Kidney (tissue), 13 donors: ENCODE measurements at regions not wholly inside any gene's neighbourhood (a gene's known extent, or its start where the extent isn't known, plus 50 kb on each side); places are given as distances from the start of the nearest gene placed in this dataset.

Experiments
- DNase-seq, 5 donors: peaks; one replicate each; pipeline ENCODE4 v3.0.0-alpha.2; 2013 to 2020
- FAIRE-seq: peaks from 2 replicates; lab custom pipeline; 2012; peaks lifted over from hg19 to GRCh38; lab: Jason Lieb, UNC
- H3K27ac ChIP-seq, 2 donors: one replicate each; pipeline ENCODE4 v1.7.0; 2013; ENCODE audit warnings: low read depth in 2 of 2, low read length in 2 of 2, inconsistent platforms in 1 of 2
- H3K27me3 ChIP-seq: one replicate; pipeline ENCODE4 v1.7.1; 2013; ENCODE audit warnings: low read length, inconsistent platforms; ENCODE audit not compliant: control insufficient read depth, insufficient read depth
- H3K36me3 ChIP-seq, 3 donors: one replicate each; pipeline versions ENCODE4 v1.7.0 to v1.7.1; 2013; ENCODE audit warnings: low read length in 3 of 3, control low read depth in 1 of 3, inconsistent platforms in 1 of 3; ENCODE audit not compliant: insufficient read depth in 3 of 3, control insufficient read depth in 2 of 3
- H3K4me1 ChIP-seq, 3 donors: one replicate each; pipeline versions ENCODE4 v1.7.0 to v1.7.1; 2013; ENCODE audit warnings: low read length in 3 of 3, inconsistent platforms in 1 of 3, low read depth in 1 of 3; ENCODE audit not compliant: control insufficient read depth in 2 of 3, insufficient read depth in 2 of 3
- H3K4me3 ChIP-seq, 3 donors: one replicate each; pipeline versions ENCODE4 v1.7.0 to v1.8.1; 2013; ENCODE audit warnings: low read length in 3 of 3, control low read depth in 1 of 3, inconsistent platforms in 1 of 3
- H3K9ac ChIP-seq, 3 donors: one replicate each; pipeline versions ENCODE4 v1.7.0 to v1.7.1; 2013; ENCODE audit warnings: low read length in 3 of 3, control low read depth in 1 of 3, inconsistent platforms in 1 of 3
- H3K9me3 ChIP-seq, 3 donors: one replicate each; pipeline versions ENCODE4 v1.7.0 to v1.7.1; 2013; ENCODE audit warnings: low read length in 3 of 3, control low read depth in 1 of 3, inconsistent platforms in 1 of 3; ENCODE audit not compliant: control insufficient read depth in 2 of 3, insufficient read depth in 1 of 3
- CTCF ChIP-seq: IDR thresholded peaks from 3 replicates; pipeline ENCODE4 v1.5.1; 2012; ENCODE audit warnings: mild to moderate bottlenecking, moderate library complexity, borderline replicate concordance; ENCODE audit not compliant: insufficient read depth; ENCODE audit errors: extremely low read depth
- intact Hi-C: fragments of 100-400 bp; cut with DNase I; formaldehyde crosslinking; loops from one replicate; pipeline ENCODE4 v1.11.1; 2022
- donor health status: control.
- donor health status: control.
- donor health status: control.
- donor health status: control.
- donor health status: control.
- donor health status: DM: yes; HTN: yes; CAD: no.
- donor health status: Normal renal cell carcinoma (clear cell type).

- no peak overlapping the region for H3K27ac ChIP-seq
- no peak for FAIRE-seq
- H3K9ac ChIP-seq, result no peak overlapping the region
These were observed 109.8 kb upstream of the IVNS1ABP start for GRCh38 chr1:185426848-185427247.

GRCh38 chr1:185425163-185425562 is 108.1 kb upstream of the IVNS1ABP start:
- DNase-seq, result no peak
- Histone ChIP-seq H3K36me3 (no peaks in the 10 kb centered on the region), H3K9me3 (no peaks in the 10 kb centered on the region), H3K4me1 (no peaks in the 10 kb centered on the region), H3K27ac (no peak overlapping the region), H3K9ac (no peak overlapping the region), H3K27me3 (no peaks in the 10 kb centered on the region), H3K4me3 (no peak overlapping the region)
- no peak for TF ChIP-seq CTCF
- no peak for FAIRE-seq
- intact Hi-C loops, result no loop called here

More at GRCh38 chr1:185426848-185427247, 109.8 kb upstream of the IVNS1ABP start:
- Histone ChIP-seq H3K4me1 (no peaks in the 10 kb centered on the region), H3K27me3 (no peaks in the 10 kb centered on the region), H3K9me3 (no peaks in the 10 kb centered on the region), H3K4me3 (no peak overlapping the region), H3K36me3 (no peaks in the 10 kb centered on the region)
- no peak for DNase-seq
- TF ChIP-seq CTCF, result no peak
- intact Hi-C loops, result no loop called here

- no peaks in the 10 kb centered on the region for H3K9me3 ChIP-seq
- FAIRE-seq (no peak), DNase-seq (no peak)
- no peak overlapping the region for H3K9ac ChIP-seq
- no peaks in the 10 kb centered on the region for H3K27me3 ChIP-seq
- H3K4me1 ChIP-seq, result no peaks in the 10 kb centered on the region
- H3K36me3 ChIP-seq, result no peaks in the 10 kb centered on the region
- H3K4me3 ChIP-seq, result no peak overlapping the region
- no peak overlapping the region for H3K27ac ChIP-seq
- intact Hi-C loops, result no loop called here
- TF ChIP-seq CTCF, result no peak
These were observed 104.6 kb upstream of the IVNS1ABP start for GRCh38 chr1:185421485-185422107.
